Mammary epithelial cell (primary cell): ENCODE measurements at regions not wholly inside any gene's neighbourhood (a gene's known extent, or its start where the extent isn't known, plus 50 kb on each side); places are given as distances from the start of the nearest gene placed in this dataset.

Experiments used
- EZH2 ChIP-seq: IDR thresholded peaks from 2 replicates; pipeline ENCODE4 v1.6.1; 2012; ENCODE audit warnings: low read length, inconsistent platforms, borderline replicate concordance
- TF ChIP-seq, protein P1 (sequence below), 2 donors: IDR thresholded peaks in 1 of 2; conservative IDR thresholded peaks in 1 of 2; 2 replicates each; pipeline ENCODE4 v1.5.1; 2011 to 2012; ENCODE audit warnings: inconsistent platforms in 2 of 2, low read length in 2 of 2, mild to moderate bottlenecking in 2 of 2, control low read depth in 1 of 2, low read depth in 1 of 2; ENCODE audit not compliant: insufficient read depth in 1 of 2; ENCODE audit errors: extremely low read depth in 1 of 2

DNA sequence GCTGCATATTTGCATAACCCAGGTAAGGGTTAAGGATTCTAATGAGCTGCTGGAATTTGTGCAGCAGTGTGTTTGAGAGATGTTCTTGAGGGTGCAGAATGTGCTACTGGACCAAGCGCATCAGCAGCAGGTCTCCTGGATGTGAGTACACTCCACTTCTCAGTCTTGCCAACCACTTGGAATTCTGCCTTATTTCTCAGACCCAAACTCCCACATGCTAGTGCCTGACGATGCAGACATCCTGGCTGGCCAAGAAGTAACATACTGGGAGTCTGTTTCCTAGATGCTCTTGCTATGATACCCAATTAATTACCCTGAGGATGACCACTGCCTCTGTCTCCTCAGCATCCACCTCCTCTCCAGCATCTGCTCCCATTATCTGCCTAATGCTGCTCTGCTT, 186.6 kb downstream of the MOXD1 start:
- TF ChIP-seq, protein P1, sequence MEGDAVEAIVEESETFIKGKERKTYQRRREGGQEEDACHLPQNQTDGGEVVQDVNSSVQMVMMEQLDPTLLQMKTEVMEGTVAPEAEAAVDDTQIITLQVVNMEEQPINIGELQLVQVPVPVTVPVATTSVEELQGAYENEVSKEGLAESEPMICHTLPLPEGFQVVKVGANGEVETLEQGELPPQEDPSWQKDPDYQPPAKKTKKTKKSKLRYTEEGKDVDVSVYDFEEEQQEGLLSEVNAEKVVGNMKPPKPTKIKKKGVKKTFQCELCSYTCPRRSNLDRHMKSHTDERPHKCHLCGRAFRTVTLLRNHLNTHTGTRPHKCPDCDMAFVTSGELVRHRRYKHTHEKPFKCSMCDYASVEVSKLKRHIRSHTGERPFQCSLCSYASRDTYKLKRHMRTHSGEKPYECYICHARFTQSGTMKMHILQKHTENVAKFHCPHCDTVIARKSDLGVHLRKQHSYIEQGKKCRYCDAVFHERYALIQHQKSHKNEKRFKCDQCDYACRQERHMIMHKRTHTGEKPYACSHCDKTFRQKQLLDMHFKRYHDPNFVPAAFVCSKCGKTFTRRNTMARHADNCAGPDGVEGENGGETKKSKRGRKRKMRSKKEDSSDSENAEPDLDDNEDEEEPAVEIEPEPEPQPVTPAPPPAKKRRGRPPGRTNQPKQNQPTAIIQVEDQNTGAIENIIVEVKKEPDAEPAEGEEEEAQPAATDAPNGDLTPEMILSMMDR (conservative IDR thresholded peaks at IDR 0.05 in 1 of 2, IDR thresholded peaks at IDR 0.05 in 1 of 2; ENCODE audit: extremely low read depth in 1 of 2, insufficient read depth in 1 of 2, low read depth in 1 of 2, low read length in 2 of 2): no peak
- no peak for TF ChIP-seq EZH2
